ENCODE measurements at regions not wholly inside any gene's neighbourhood (a gene's known extent, or its start where the extent isn't known, plus 50 kb on each side); places are given as distances from the start of the nearest gene placed in this dataset.

- TF ChIP-seq ZNF274 (IDR thresholded peaks at IDR 0.05; ENCODE audit: low read depth, low read length), result no peak
- no peak for TF ChIP-seq YY1 (IDR thresholded peaks at IDR 0.05; ENCODE audit: insufficient read depth, insufficient read length)
- TF ChIP-seq SUZ12 (IDR thresholded peaks at IDR 0.05; ENCODE audit: extremely low read depth, insufficient read depth, insufficient read length), result no peak
These were observed 229.9 kb upstream of the DTNA start for GRCh38 chr18:34480162-34480700.
